WTC11 (cell line): ENCODE measurements at regions not wholly inside any gene's neighbourhood (a gene's known extent, or its start where the extent isn't known, plus 50 kb on each side); places are given as distances from the start of the nearest gene placed in this dataset.

Experiments
- ATF2 ChIP-seq: sonication (generic); formaldehyde crosslinking; IDR thresholded peaks from 2 replicates; pipeline ENCODE4 v1.8.1; 2022; ENCODE audit warnings: low read depth, missing genetic modification reagents, borderline replicate concordance
- ATF3 ChIP-seq: sonication (generic); formaldehyde crosslinking; conservative IDR thresholded peaks from 2 replicates; pipeline ENCODE4 v1.8.1; 2022; ENCODE audit warnings: mild to moderate bottlenecking, missing genetic modification reagents
- ATF6 ChIP-seq: sonication (generic); formaldehyde crosslinking; IDR thresholded peaks from 2 replicates; pipeline ENCODE4 v1.8.1; 2023; ENCODE audit warnings: mild to moderate bottlenecking, missing genetic modification reagents
- CTCF ChIP-seq: fragments of 200-600 bp; IDR thresholded peaks from 2 replicates; pipeline ENCODE4 v1.8.0; 2022; ENCODE audit warnings: antibody characterized with exemption
- TCF7 ChIP-seq: sonication (generic); formaldehyde crosslinking; IDR thresholded peaks from 2 replicates; pipeline ENCODE4 v1.8.0; 2022; ENCODE audit warnings: mild to moderate bottlenecking, low read depth, missing genetic modification reagents, moderate library complexity
- TEAD4 ChIP-seq: sonication (generic); formaldehyde crosslinking; IDR thresholded peaks from 2 replicates; pipeline ENCODE4 v1.8.0; 2022; ENCODE audit warnings: mild to moderate bottlenecking, missing genetic modification reagents
- ZNF416 ChIP-seq: fragments of 250-450 bp; sonication (Bioruptor Pico); IDR thresholded peaks from 2 replicates; pipeline ENCODE4 v1.9.0; 2021; ENCODE audit warnings: mild to moderate bottlenecking, inconsistent platforms

GRCh38 chr4:177093964-177094363 is 215.7 kb upstream of the NEIL3 start:
- no peak for TF ChIP-seq ATF2 (CRISPR knock-in tag)
- TF ChIP-seq ATF3 (CRISPR knock-in tag) = no peak
- TF ChIP-seq CTCF = no peak
- TF ChIP-seq ZNF416 = no peak
- TF ChIP-seq TCF7 (CRISPR knock-in tag) = no peak
- no peak for TF ChIP-seq TEAD4 (CRISPR knock-in tag)
- TF ChIP-seq ATF6 = no peak
